ENCODE measurements at regions not wholly inside any gene's neighbourhood (a gene's known extent, or its start where the extent isn't known, plus 50 kb on each side); places are given as distances from the start of the nearest gene placed in this dataset.
"Not testable (repeated sequence)": the region's sequence is repeated elsewhere in the genome, so short reads cannot be mapped to it uniquely, and the experiment has no call there.

DNA sequence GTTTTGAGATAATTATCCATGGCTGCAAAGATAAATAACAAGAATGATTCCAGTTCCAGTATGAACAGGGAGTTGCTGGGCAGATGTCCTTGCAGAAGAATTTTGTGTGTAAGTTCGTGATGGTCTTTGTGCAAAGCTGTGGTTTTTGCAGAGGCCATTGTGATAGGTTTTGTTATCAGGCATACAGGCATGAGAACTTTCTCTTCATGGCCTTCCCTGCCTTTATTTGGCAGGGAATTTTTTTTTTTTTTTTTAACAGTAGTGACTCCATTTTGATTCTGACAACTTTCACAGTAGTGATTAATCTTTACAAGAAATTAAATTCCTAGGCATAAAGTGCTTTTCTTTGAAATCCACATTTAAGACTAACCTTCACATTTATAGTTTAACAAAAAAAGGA lies 1999.5 kb upstream of the CDH6 start:
- DNase-seq: no peak
- Histone ChIP-seq H3K9me3 (no peaks in the 10 kb centered on the region), H3K4me1 (no peaks in the 10 kb centered on the region), H3K27ac (no peak overlapping the region), H3K36me3 (no peaks in the 10 kb centered on the region), H3K27me3 (no peaks in the 10 kb centered on the region), H3K4me3 (no peak overlapping the region)
- TF ChIP-seq POLR2A (IDR thresholded peaks at IDR 0.05): no peak
- TF ChIP-seq, protein P1, sequence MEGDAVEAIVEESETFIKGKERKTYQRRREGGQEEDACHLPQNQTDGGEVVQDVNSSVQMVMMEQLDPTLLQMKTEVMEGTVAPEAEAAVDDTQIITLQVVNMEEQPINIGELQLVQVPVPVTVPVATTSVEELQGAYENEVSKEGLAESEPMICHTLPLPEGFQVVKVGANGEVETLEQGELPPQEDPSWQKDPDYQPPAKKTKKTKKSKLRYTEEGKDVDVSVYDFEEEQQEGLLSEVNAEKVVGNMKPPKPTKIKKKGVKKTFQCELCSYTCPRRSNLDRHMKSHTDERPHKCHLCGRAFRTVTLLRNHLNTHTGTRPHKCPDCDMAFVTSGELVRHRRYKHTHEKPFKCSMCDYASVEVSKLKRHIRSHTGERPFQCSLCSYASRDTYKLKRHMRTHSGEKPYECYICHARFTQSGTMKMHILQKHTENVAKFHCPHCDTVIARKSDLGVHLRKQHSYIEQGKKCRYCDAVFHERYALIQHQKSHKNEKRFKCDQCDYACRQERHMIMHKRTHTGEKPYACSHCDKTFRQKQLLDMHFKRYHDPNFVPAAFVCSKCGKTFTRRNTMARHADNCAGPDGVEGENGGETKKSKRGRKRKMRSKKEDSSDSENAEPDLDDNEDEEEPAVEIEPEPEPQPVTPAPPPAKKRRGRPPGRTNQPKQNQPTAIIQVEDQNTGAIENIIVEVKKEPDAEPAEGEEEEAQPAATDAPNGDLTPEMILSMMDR (IDR thresholded peaks at IDR 0.05): no peak

DNA sequence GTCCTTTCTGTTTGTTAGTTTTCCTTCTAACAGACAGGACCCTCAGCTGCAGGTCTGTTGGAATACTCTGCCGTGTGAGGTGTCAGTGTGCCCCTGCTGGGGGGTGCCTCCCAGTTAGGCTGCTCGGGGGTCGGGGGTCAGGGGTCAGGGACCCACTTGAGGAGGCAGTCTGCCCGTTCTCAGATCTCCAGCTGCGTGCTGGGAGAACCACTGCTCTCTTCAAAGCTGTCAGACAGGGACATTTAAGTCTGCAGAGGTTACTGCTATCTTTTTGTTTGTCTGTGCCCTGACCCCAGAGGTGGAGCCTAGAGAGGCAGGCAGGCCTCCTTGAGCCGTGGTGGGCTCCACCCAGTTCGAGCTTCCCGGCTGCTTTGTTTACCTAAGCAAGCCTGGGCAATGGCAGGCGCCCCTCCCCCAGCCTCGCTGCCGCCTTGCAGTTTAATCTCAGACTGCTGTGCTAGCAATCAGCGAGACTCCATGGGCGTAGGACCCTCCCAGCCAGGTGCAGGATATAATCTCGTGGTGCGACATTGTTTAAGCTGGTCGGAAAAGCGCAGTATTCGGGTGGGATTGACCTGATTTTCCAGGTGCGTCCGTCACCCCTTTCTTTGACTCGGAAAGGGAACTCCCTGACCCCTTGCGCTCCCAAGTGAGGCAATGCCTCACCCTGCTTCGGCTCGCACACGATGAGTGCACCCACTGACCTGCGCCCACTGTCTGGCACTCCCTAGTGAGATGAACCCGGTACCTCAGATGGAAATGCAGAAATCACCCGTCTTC lies 2002.0 kb upstream of the CDH6 start:
- not testable (repeated sequence) for H3K4me1 ChIP-seq, H3K36me3 ChIP-seq, H3K27me3 ChIP-seq, H3K9me3 ChIP-seq, H3K27ac ChIP-seq, DNase-seq, H3K4me3 ChIP-seq

DNA sequence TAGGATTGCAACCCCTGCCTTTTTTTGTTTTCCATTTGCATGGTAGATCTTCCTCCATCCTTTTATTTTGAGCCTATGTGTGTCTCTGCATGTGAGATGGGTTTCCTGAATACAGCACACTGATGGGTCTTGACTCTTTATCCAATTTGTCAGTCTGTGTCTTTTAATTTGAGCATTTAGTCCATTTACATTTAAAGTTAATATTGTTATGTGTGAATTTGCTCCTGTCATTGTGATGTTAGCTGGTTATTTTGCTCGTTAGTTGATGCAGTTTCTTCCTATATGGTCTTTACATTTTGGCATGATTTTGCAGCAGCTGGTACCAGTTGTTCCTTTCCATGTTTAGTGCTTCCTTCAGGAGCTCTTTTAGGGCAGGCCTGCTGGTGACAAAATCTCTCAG lies 2003.1 kb upstream of the CDH6 start:
- H3K36me3 ChIP-seq: not testable (repeated sequence)

DNA sequence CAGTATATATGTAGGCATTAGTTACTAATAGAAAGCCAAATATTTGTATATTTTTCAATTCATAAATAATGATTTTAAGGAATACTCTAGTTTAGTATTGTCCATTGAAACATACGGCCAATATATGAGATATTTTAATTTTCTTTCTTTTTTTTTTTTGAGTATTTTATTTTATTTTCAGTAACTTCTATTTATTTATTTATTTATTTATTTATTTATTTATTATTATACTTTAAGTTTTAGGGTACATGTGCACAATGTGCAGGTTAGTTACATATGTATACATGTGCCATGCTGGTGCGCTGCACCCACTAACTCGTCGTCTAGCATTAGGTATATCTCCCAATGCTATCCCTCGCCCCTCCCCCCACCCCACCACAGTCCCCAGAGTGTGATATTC lies 2007.1 kb upstream of the CDH6 start:
- not testable (repeated sequence) for H3K36me3 ChIP-seq, H3K27ac ChIP-seq, DNase-seq, H3K4me3 ChIP-seq, H3K9me3 ChIP-seq, H3K4me1 ChIP-seq, H3K27me3 ChIP-seq

More for the DNA sequence above, 2003.1 kb upstream of the CDH6 start:
- not testable (repeated sequence) for H3K4me3 ChIP-seq, DNase-seq, H3K27ac ChIP-seq, H3K9me3 ChIP-seq, H3K4me1 ChIP-seq, H3K27me3 ChIP-seq

DNA sequence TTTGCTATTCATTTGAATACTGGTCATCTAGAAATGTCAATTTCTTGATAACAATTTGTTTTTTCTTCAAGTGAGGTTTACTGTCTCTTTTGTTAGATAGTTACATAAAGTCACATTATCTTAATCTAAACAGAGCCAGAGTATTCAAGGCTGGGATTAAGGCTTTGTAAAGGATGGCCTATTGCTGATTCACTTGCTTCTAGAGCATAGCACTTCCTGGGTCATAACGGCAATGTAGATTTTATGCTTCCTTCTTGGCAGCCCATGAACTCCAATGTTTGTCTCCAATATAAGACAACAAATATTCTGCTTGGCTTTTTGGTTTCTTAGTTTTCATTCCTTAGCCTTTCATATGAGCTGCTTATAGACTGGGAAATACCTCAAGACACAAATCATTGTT lies 2007.9 kb upstream of the CDH6 start:
- DNase-seq: no peak
- Histone ChIP-seq H3K27me3 (no peaks in the 10 kb centered on the region), H3K27ac (no peak overlapping the region), H3K9me3 (no peaks in the 10 kb centered on the region), H3K4me3 (no peak overlapping the region), H3K36me3 (no peaks in the 10 kb centered on the region), H3K4me1 (no peaks in the 10 kb centered on the region)
- TF ChIP-seq, protein P1 (IDR thresholded peaks at IDR 0.05): no peak
- no peak for TF ChIP-seq POLR2A (IDR thresholded peaks at IDR 0.05)

DNA sequence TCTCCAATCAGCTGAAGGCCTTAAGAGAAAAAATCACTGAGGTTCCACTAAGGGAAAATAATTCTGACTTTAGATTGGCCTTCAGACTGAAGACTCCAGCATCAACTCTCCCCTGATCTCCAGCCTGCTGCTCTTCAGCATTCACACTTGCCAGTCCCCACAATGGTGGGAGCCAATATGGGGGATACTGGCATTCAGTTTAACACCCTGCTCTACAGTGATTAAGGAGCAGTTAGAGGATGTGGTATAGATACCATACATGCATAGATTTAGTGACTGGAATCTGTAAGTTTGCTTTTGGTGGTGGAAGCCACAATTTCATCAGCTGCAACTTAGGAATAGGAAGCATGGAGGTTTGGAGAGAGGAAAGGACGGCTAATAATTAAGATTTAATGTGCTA lies 2017.7 kb upstream of the CDH6 start:
- H3K4me3 ChIP-seq: no peak overlapping the region
- H3K4me1 ChIP-seq: no peaks in the 10 kb centered on the region
- DNase-seq: no peak
- no peak overlapping the region for H3K27ac ChIP-seq
- TF ChIP-seq, protein P1 (IDR thresholded peaks at IDR 0.05): no peak
- TF ChIP-seq POLR2A (IDR thresholded peaks at IDR 0.05): no peak
- H3K9me3 ChIP-seq: no peaks in the 10 kb centered on the region
- no peaks in the 10 kb centered on the region for H3K36me3 ChIP-seq
- no peaks in the 10 kb centered on the region for H3K27me3 ChIP-seq

DNA sequence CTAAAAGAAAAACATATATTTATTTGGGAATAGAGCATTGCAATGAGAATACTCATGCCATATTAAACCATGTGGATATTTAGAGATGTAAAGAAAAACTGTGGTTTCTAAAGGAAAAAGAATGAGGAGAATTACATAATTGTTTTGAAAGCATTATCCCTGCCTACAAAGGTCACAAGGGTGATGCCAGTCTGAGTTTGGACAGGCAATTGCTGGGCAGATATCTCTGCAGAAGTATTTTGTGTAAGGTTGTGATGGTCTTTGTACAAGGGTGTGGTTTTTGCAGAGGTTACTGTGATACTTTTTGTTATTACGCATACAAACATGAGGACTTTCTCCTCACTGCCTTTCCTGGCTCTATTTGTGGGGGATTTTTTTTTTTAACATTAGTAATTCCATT lies 2022.9 kb upstream of the CDH6 start:
- no peaks in the 10 kb centered on the region for H3K9me3 ChIP-seq
- TF ChIP-seq POLR2A (IDR thresholded peaks at IDR 0.05): no peak
- TF ChIP-seq, protein P1 (IDR thresholded peaks at IDR 0.05): no peak

More for the DNA sequence above, 2022.9 kb upstream of the CDH6 start:
- no peaks in the 10 kb centered on the region for H3K4me1 ChIP-seq
- H3K27ac ChIP-seq: no peak overlapping the region
- H3K27me3 ChIP-seq: no peaks in the 10 kb centered on the region
- no peak for DNase-seq
- H3K36me3 ChIP-seq: no peaks in the 10 kb centered on the region
- H3K4me3 ChIP-seq: no peak overlapping the region

All from Peyer's patch (tissue), 4 donors.